ENCODE measurements at regions not wholly inside any gene's neighbourhood (a gene's known extent, or its start where the extent isn't known, plus 50 kb on each side); places are given as distances from the start of the nearest gene placed in this dataset.
A peak's percentile ranks its signal among the peaks of the same experiment; 100 is the strongest.

DNA sequence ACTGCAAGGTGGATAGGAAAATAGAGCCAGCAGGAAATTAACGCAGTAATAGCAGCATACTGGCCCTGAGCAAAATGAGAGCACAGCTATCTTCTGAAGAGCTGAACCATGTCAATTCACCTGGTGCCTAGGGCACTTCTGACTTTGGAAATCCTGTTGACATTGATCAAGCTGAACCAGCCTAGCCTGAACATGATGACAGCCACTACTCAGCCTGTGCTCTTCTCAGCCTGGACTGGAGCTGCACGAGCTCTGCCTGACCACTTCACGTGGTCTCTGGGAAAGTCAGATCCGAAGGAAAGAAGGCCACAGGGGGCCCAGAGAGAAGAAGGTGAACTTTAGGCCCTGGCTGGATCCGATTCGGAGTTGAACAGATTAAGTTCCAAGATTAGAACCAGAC is 421.9 kb downstream of the LPIN1 start:
- TF ChIP-seq, protein P1, sequence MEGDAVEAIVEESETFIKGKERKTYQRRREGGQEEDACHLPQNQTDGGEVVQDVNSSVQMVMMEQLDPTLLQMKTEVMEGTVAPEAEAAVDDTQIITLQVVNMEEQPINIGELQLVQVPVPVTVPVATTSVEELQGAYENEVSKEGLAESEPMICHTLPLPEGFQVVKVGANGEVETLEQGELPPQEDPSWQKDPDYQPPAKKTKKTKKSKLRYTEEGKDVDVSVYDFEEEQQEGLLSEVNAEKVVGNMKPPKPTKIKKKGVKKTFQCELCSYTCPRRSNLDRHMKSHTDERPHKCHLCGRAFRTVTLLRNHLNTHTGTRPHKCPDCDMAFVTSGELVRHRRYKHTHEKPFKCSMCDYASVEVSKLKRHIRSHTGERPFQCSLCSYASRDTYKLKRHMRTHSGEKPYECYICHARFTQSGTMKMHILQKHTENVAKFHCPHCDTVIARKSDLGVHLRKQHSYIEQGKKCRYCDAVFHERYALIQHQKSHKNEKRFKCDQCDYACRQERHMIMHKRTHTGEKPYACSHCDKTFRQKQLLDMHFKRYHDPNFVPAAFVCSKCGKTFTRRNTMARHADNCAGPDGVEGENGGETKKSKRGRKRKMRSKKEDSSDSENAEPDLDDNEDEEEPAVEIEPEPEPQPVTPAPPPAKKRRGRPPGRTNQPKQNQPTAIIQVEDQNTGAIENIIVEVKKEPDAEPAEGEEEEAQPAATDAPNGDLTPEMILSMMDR (IDR thresholded peaks at IDR 0.05; ENCODE audit: low read depth, low read length), result no peak
- Histone ChIP-seq H3K27ac (peak overlapping the region; percentile 69), H3K36me3 (no peaks in the 10 kb centered on the region), H3K9me3 (ENCODE audit: low read depth) (no peaks in the 10 kb centered on the region), H3K4me1 (ENCODE audit: low read depth) (peaks cover 32% of the 10 kb centered on the region), H3K4me3 (no peak overlapping the region), H3K27me3 (no peaks in the 10 kb centered on the region)
- peak in 1 of 2 donors; percentile 62 for DNase-seq (ENCODE audit: low read depth in 1 of 2, low spot score in 1 of 2)

DNA sequence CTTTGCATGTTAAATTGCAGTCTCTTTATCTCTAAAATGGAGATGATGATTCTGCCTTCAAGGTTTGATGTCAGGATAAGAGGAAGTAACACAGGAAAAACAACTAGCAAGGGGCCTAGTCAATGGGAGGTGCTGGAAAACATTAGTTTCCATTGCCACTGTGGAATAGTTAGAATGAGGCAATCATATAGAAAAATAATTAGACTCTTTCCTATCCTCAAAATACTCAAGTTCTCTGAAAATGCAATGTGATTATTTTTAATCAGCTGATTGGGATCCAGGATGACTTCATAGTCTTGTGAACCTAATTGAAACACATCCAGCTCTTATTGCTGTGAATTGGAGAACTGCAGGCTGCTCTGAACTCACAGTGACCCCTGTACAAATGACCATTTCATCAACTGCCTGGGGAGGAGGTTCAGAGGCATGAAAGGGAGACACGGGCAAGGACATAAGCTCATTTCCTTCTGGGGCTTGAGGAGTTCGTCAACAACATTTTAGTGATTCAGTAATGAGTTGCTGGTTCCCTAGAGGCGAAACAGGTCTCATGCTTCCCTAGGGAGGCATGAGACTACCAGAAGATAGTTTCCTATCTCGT is 422.5 kb downstream of the LPIN1 start:
- Histone ChIP-seq H3K36me3 (no peaks in the 10 kb centered on the region), H3K4me3 (no peak overlapping the region), H3K9me3 (ENCODE audit: low read depth) (no peaks in the 10 kb centered on the region), H3K27ac (peak overlapping the region; percentile 69), H3K27me3 (no peaks in the 10 kb centered on the region), H3K4me1 (ENCODE audit: low read depth) (peaks cover 32% of the 10 kb centered on the region)
- peak; percentile 68 to 86 for DNase-seq (ENCODE audit: low read depth in 1 of 2, low spot score in 1 of 2)
- TF ChIP-seq, protein P1 (IDR thresholded peaks at IDR 0.05; ENCODE audit: low read depth, low read length), result no peak

DNA sequence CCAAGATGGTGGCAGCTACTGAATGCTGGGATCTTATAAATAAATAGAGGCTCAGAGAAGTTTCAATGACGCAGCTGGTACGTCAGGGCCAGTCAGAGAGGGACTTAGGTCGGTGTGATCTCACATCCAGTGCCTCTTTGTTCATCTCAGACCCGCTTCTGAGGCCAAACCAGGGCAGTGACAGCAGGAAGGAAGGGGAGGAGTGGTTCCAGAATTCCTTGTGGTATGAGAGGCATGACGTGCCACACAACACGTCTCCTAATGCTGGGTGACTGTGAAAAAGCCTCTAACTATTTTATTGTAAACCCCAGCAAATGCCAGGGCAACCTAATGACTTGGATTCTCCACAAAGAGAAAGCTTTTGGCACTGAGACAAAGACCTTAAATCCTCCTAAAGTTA is 423.3 kb downstream of the LPIN1 start:
- Histone ChIP-seq H3K27me3 (no peaks in the 10 kb centered on the region), H3K27ac (peak overlapping the region; percentile 69), H3K36me3 (no peaks in the 10 kb centered on the region), H3K4me3 (no peak overlapping the region), H3K4me1 (ENCODE audit: low read depth) (peaks cover 32% of the 10 kb centered on the region), H3K9me3 (ENCODE audit: low read depth) (no peaks in the 10 kb centered on the region)
- peak; percentile 27 to 93 for DNase-seq (ENCODE audit: low read depth in 1 of 2, low spot score in 1 of 2)
- TF ChIP-seq, protein P1 (IDR thresholded peaks at IDR 0.05; ENCODE audit: low read depth, low read length), result no peak

- Histone ChIP-seq H3K27me3 (no peaks in the 10 kb centered on the region), H3K4me3 (no peak overlapping the region), H3K4me1 (ENCODE audit: low read depth) (peaks cover 32% of the 10 kb centered on the region), H3K27ac (peak overlapping the region; percentile 69), H3K36me3 (no peaks in the 10 kb centered on the region), H3K9me3 (ENCODE audit: low read depth) (no peaks in the 10 kb centered on the region)
- TF ChIP-seq, protein P1 (IDR thresholded peaks at IDR 0.05; ENCODE audit: low read depth, low read length), result no peak
- peak; percentile 21 to 22 for DNase-seq (ENCODE audit: low read depth in 1 of 2, low spot score in 1 of 2)
Observed at GRCh38 chr2:12170121-12170520, 423.7 kb downstream of the LPIN1 start.

DNA sequence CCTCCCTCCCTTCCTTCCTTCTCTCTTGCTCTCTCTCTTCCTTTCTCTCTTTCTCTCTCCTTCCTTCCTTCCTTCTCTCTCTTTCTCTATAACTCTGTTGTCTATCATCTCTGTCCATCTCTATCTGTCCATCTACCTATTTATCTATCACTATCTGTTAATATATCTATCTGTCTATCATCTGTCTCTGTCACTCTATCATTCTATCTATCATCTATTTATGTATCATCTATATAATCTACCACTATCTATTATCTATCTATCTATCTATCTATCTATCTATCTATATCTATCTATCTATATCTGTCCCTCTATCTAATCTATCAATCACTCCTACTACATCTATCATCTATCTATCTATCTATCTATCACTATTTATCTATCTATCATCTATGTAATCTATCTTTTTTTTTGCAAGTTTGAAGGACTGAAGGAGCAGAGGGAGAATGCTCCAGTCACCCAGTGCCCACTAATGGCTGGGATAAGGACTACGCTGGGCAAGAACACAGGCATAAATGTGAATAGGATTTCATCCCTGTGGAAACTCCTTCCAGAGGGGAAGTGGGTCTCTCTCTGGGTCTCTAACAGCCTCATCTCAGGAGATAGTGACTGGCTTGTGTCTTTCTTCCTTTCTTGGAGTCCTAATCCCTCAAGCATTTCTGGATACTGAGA is 427.0 kb downstream of the LPIN1 start:
- TF ChIP-seq, protein P1 (IDR thresholded peaks at IDR 0.05; ENCODE audit: low read depth, low read length), result peak; percentile 47
- peaks cover 24% of the 10 kb centered on the region for H3K4me1 ChIP-seq (ENCODE audit: low read depth)
- peak in 1 of 2 donors; percentile 26 for DNase-seq (ENCODE audit: low read depth in 1 of 2, low spot score in 1 of 2)
- no peaks in the 10 kb centered on the region for H3K36me3 ChIP-seq
- H3K9me3 ChIP-seq (ENCODE audit: low read depth), result no peaks in the 10 kb centered on the region
- no peak overlapping the region for H3K27ac ChIP-seq
- H3K27me3 ChIP-seq, result no peaks in the 10 kb centered on the region
- H3K4me3 ChIP-seq, result no peak overlapping the region

All from cardiac muscle cell (in vitro differentiated cells and primary cell).